ENCODE measurements at regions not wholly inside any gene's neighbourhood (a gene's known extent, or its start where the extent isn't known, plus 50 kb on each side); places are given as distances from the start of the nearest gene placed in this dataset.
"Not testable (repeated sequence)": the region's sequence is repeated elsewhere in the genome, so short reads cannot be mapped to it uniquely, and the experiment has no call there.

DNA sequence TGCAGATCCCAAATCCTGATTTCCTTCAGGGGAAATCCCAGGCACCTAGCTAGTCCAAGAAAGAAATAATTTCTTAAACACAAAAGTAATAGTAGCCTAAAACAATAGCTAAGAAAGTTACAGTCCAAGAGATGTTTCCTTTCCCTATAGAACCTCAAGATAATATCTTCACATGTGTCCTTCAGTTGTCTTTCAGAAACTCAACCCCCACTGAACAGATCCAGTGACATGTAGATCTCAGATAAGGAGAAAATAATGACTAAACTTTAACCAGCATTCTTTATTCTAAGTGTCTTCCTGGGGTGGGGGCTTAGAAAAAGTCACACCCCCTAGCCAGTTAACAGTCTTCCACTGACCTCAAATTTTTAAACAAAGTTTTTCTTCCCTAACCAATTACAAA is 131.3 kb upstream of the ADRA1B start:
- DNase-seq, result no peak

DNA sequence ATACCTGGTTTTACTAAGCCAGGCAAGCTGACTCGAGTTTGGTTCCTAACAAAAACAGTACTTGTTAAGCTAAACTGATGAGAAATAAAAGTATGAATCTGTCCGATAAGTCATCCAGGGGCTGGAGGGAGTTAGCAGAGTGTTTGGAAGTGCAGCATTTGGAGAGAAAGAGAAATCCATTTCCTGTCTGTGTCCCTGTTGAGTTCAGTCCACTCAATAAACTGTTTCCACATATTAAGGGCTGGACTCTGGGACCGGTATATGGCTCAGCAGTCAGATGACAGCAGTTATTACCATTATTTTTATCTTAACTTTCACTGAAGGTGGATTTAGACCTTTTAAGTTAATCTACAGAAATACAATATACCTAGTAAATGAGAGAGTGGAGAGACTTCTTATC is 130.6 kb upstream of the ADRA1B start:
- peak; percentile 48 for DNase-seq

DNA sequence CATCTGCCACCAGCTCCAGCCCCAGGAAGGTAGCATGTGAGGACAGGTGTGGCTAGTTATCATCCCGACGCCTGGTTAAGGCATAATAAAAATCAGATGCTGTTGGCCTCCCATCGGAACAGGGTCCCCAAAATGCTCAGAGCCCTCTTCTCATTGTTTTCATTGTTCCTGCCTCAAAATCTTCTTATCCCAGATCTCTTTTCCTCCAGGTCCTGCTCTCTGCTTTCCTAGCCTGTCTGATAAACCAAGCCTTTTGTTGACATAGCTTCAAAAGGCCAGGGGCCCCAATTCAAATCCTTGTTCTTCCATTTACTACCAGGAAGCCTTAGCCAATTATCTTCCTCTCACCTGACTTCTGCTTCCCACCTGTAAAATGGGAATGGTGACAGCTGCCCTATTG is 130.1 kb upstream of the ADRA1B start:
- DNase-seq, result no peak

DNA sequence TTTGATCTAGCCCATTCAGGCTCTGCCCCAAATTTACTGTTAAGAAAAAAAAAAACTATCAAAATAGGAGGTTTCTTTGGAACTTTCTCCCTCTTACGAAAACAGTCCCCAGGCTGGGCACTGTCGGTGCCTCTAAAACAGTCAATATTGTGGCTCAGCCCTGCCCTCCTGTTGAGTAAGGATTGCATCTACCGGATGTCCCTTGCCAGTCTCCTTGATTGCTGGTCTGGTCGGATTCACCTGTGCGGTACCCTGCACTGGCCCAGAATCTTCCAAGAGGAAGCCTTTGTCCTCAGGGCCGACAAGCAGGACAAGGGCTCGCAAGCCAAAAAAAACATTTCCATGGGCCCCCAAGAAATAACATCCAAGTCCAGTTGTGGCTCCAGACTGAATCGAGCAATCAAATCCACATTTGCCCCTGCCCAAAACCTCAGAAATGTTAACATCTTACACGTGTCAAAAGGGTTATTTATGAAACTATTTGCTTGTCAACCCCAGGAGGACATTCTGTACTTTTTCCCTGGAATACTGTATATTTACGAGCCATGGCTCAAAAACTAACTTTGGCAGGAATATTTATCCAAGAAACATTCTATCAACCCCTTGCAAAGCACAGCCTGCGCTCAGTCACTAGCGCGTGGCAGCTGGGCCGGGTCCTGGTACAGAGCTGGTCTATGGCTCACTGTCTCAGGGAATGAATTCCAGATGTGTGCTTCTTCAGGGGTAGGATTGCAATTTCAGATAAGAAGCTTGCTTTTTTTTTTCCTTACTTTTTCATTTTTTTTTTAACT is 129.2 kb upstream of the ADRA1B start:
- DNase-seq, result peak; percentile 39

DNA sequence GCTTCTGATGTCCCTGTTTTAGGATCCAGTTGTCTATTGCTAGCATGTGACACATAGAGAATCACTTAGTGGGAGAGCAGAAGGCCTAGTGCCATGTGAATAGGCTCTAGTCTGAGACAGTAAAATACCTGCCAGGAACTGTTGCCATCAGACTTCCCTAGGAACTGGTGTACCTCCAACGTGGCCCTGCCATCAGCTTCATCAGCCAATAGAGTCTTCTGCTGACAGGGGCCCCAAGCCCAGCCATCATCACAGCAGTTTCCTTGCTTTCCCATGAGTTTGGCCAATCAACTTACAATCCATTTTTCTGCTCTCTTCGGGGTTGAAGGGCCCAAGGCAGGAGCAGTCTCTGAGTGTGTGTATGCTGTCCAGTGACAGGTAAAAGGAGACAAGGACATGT is 128.4 kb upstream of the ADRA1B start:
- DNase-seq, result no peak

DNA sequence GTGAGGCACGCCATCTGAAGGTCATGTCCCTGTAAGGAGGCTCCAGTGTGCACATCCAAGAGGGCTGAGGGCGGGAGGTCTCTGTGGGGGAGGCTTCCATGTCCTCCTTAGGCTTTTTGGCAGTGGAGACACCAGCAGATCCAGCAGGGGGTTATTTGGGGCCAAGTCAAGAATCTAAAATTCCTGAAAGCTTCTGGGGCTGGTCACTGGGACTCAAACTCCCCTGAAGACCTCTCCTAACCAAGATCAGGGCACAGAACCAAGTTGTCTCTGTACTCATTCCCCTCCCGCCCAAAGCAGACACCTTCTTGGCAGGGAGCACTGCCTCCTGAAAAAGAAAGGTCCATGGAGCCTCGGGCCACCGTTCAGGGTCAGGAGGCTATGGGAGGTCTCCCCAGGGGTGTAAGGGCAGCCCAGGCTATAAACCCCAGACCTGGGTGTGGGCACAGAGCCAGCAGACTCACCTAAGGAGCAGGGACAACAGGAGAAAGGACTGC is 127.4 kb upstream of the ADRA1B start:
- no peak for DNase-seq

DNA sequence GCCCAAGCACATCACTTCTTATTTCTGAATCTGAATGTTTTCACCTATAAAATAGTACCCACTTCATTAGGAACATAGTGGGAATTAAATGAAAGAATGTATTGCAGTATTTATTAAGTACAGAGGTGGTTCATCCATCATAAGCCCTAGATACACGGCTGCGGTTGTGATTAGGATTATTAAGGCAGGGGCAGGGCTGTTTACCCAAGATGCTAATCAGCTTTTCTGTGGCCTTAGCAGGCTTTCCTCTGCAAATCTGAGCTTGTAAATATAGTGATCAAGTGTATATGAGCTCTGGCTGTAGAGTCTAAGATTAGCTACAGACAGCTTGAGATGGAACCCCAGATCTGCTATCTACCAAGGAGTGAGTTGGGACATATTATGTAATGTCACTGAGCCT is 124.1 kb upstream of the ADRA1B start:
- no peak for DNase-seq

DNA sequence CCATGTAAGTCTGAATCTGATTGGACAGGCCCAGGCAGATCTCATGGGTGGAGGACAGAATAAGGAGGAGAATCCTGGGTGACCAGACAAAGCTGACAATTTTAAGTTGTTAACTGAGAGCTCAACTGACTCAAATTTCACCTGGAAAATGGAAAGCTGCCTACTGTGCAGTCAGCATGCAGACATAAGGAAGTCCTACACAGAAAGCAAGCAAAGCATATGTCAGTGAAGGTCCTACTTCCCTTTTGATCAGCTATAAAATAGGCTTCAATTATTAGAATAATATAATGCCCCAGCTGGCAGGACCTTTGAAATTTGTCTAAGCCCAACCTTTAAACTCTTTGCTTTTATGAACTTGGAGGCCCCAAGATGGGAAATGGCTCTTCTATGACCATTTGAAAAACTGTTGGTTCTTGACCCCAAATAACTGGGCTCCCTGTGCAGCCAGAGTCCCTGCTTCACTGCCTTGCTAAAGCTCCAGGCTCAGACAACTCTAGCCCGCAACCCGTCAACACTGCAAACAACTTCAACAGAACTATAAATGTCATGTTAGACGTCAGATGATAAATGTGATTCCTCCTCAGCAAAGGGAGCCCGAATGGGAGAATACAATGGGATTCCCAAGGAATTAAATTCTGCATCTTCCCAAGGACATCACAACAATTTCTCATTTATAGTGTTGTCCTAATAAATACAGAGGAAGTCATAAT is 118.9 kb upstream of the ADRA1B start:
- no peak for DNase-seq

DNA sequence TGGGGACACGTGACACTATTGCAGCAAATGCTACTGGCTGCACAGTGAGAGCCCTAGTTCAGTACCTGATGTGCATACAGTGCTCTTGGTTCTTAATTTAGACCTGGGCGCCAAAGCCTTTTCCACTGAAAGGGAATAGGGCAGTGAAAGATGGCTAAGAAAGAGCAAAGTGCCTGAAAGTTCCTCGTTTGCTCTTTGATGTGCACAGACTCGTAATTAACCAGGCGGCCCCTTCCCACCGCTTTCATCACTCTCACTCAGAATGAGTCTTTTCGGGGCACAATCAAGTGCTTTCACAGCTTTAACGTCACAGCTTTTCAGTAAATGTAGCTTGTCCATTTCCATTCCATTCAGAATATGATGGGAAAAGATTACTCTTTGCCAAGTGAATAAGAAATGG is 116.6 kb upstream of the ADRA1B start:
- no peak for DNase-seq

DNA sequence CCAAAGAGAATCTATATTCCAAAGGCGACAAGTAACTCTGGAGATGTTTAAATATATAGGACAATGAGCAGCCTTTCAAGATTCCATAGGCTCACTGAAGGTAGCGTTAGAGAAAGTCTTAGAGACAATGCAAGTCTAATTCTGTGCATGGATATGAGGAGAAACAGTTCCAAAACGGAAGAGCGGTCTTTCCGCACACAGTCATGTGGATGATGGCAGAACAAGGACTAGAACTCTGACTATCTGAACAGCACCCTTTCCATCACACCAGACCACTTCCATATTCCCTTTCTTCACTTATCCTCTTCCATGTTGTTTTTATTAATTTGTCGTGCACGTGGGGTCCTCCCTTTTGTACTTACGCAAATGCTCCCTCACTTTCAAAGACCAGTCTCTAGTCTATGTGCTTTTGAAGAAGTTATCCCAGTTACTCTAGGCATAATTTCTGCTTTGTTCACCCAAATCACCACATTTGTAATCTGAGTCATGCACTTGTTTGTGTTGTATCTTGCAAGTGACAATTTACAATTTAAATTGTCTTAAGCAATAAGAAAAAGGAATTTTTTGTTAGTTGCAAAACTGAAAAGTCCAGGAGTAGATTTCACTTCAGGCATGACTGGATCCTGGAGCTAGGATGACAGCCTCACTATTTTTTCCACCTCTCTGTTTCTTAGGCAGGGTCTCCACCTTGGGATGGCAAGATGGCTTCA is 116.0 kb upstream of the ADRA1B start:
- DNase-seq, result no peak

DNA sequence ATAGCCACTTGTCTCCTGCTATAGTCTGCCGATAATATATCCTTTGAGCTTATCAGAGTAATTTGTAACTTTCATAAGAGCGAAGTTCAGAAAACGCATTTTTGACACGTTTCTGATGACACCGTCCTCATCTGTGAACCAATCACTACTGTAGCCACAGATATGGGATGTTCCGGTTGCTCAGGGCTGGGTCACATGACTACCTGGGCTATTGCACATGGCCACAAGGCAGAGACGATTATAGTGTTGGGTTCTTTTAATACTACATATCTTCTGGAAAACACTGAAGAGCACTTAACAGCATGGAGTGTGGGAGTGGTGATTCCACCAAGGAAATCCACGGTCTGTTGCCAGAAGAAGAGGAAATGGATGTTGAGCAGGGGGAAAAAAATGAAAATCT is 115.0 kb upstream of the ADRA1B start:
- no peak for DNase-seq

DNA sequence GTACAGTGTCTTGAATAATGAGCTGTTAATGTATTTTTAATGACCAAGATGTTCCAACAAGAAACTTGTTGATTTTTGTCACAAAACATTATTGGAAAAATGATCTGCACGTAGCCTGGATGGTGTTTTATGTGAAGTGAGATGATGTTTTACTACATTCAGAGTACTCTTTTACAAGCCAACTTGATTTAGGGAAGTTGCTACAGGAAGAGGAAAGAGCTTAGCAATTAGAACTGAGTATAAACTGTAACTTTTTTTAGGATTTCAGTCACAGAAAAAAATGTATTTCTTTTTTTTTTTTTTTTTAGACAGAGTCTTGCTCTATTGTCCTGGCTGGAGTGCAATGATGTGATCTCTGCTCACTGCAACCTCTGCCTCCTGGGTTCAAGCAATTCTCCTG is 113.6 kb upstream of the ADRA1B start:
- no peak for DNase-seq

DNA sequence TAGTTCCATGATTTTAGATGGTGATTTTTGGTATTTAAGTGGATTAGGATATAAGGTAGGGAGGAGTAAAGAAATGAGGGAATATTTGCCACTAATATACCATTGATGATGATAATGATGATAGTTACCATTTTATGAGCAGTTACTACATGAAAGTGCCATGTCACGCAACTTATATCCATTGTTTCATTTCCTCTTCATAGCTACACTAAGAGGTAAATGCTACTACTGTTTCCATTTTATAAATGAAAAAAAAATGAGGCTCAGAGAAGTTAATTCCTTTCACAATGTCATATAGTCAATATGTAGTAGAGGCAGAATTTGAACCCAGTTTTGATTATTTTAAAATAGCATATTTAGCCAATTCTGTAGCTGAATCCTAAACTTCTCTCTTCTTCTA is 112.2 kb upstream of the ADRA1B start:
- DNase-seq, result no peak

DNA sequence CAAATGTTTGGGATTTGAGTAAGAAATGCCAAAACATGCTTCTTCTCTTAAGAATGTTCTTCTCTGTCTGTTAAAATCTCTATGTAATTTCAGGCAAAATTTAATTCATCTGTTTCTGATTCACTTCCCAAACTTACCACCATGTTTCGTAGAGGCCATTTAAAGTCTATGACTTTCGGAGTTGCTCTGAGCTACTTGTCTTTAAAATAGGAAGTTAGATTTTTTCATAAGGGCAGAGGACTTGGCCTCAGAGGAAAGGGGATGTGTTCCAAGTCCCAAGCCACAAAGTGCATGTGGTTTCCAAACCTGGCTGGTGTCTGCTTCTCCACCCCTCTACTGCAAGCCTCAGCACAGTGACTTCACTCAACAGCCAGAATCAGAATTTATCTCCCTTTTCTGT is 111.3 kb upstream of the ADRA1B start:
- no peak for DNase-seq

DNA sequence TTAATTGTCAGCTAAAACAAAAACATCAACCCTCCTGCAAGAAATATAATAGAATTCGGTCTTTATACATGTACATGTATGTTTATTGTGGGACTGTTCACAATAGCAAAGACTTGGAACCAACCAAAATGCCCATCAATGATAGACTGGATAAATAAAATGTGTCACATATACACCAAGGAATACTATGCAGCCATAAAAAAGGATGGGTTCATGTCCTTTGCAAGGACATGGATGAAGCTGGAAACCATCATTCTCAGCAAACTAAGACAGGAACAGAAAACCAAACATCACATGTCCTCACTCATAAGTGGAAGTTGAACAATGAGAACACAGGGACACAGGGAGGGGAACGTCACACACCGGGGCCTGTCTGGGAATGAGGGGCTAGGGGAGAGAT is 109.1 kb upstream of the ADRA1B start:
- DNase-seq, result not testable (repeated sequence)

DNA sequence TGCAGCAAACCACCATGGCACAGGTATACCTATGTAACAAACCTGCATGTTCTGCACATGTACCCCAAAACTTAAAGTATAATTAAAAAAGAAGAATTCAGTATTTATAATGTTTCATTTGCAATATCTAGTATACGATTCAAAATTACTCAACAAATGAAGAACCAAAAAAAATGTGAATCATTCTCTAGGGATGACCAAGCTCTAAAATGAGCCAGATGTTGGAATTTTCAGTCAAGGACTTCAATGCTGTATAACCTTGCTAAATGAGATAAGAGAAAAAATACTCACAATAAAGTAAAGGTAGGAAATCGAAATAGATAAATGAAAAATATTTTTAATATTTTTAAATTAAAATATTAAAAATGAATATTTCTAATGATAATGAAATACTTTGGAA is 108.7 kb upstream of the ADRA1B start:
- no peak for DNase-seq

DNA sequence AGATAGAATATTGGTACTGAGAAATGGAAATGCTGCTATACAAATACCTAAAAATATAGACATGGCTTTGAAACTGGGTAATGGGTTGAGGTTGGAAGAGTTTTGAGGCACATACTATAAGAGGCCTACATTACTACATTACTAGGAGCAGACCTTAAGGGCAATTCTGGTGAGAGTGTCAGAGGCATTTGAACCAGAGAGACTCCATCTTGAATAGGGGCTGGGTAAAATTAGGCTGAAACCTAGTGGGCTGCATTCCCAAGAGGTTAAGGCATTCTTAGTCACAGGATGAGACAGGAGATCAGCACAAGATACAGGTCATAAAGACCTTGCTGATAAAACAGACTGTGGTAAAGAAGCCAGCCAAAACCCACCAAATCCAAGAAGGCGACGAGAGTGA is 104.6 kb upstream of the ADRA1B start:
- no peak for DNase-seq

DNA sequence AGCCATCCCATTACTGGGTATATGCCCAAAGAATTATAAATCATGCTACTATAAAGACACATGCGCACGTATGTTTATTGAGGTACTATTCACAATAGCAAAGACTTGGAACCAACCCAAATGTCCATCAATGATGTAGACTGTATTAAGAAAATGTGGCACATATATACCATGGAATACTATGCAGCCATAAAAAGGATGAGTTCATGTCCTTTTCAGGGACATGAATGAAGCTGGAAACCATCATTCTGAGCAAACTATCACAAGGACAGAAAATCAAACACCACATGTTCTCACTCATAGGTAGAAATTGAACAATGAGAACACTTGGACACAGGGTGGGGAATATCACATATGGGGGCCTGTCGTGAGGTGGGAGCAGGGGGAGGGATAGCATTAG is 103.5 kb upstream of the ADRA1B start:
- DNase-seq, result not testable (repeated sequence)

DNA sequence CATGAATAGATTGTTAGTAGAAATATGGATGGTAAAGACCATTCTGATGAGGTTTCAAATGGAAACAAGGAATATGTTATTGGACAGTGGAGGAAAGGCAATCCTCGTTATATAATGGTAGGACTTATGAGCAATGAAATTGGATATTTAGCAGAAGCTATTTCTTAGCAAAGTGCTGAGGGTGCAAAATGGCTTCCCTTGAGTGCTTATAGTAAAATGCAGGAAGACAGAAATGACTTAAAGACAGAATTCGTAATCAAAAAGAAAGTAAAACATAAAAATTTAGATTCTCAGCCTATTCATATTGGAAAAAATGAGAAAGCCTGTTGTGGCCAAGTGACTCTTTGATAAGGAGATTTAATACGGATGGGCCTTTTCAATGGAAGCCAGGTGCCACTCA is 102.1 kb upstream of the ADRA1B start:
- DNase-seq, result no peak

DNA sequence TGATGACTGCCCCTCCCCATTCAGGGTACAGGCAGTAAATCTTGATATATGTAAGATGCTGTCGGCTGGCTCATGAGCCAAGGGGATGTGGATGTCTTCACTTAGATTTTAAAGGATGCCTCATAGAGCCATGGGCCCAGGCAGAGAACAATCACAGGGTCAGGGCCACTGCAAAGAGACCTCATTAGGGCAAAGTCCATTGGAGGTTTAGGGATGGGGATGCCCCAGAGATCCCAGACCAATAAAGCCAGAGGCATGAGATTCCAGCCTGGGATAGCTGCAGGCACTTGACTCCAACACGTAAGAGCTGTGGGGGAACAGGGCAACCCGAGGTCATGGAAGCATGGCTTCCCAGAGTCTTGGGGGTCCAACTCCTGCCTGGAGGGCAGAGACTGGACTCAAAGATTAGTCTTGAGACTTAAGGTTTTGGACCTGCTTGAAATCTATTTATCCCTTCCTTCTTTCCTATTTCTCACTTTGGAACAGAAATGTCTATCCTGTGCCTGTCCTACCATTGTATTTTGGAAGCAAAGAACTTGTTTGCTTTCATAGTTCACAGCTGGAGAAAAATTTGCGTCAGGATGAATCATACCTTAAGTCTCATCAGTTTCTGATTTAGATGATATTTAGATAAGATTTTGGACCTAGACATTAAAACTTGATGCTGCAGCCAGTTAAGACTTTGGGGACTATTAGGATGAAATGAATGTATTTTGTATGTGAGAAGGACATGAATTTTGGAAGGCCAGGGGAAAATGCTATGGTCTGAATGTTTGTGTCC is 101.3 kb upstream of the ADRA1B start:
- DNase-seq, result no peak

DNA sequence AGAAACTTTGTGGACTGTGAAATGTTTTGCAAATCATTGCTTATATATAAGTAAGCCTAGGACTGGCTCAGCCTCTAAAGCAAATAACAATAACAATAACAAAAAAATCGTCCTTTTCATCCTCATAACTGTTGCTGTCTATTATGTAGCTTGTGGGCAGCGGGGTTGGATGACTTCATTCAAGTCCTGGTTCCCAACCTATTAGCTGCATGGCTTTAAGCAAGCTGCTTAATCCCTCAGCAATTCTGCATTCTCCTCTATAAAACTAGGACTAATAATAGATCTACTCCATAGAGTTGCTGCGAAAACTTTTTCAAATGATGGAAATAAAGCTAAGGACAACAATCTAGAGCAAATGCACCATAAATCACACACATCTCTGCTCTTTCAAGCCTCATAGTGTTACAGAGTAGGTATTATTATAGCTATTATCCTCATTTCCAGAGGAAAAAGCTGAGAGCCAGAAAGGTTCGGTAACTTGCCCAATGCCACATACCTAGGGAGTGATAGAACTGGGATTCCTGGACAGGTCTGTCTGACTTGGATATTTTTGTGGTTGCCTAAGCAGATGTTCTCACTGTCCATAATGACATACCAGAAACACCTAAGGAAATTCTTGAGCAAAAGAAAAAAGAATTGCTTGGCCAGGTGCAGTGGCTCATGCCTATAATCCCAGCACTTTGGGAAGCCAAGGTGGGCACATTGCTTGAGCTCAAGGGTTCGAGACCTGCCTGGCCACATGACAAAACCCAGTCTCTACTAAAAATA is 98.8 kb upstream of the ADRA1B start:
- no peak for DNase-seq

Data from muscle of arm (tissue), 1 donor.